Suprapubic skin (tissue), 4 donors: ENCODE measurements at regions not wholly inside any gene's neighbourhood (a gene's known extent, or its start where the extent isn't known, plus 50 kb on each side); places are given as distances from the start of the nearest gene placed in this dataset.

Source experiments
- DNase-seq, 2 donors: peaks; one replicate each; pipeline ENCODE4 v3.0.0-alpha.2; 2019; ENCODE audit warnings: low spot score in 2 of 2
- H3K27ac ChIP-seq: fragments of 200-600 bp; sonication (generic); one replicate; pipeline ENCODE4 v1.5.1; 2019
- H3K27me3 ChIP-seq: fragments of 200-600 bp; sonication (generic); one replicate; pipeline ENCODE4 v1.5.1; 2019
- H3K36me3 ChIP-seq: fragments of 200-600 bp; sonication (generic); one replicate; pipeline ENCODE4 v1.5.1; 2019
- H3K4me1 ChIP-seq: fragments of 200-600 bp; sonication (generic); one replicate; pipeline ENCODE4 v1.5.1; 2019
- H3K4me3 ChIP-seq: fragments of 200-600 bp; sonication (generic); one replicate; pipeline ENCODE4 v1.5.1; 2019; ENCODE audit warnings: mild to moderate bottlenecking
- H3K9me3 ChIP-seq: fragments of 200-600 bp; sonication (generic); one replicate; pipeline ENCODE4 v1.5.1; 2019
- CTCF ChIP-seq, 2 donors: fragments of 200-600 bp in 1 of 2; fragments of 450-650 bp in 1 of 2; sonication (generic) in 1 of 2; IDR thresholded peaks; one replicate each; pipeline ENCODE4 v1.5.1; 2016 to 2019; ENCODE audit warnings: antibody characterized with exemption in 2 of 2, mild to moderate bottlenecking in 1 of 2, moderate library complexity in 1 of 2
- EP300 ChIP-seq: sonication (generic); formaldehyde crosslinking; IDR thresholded peaks from one replicate; pipeline ENCODE4 v1.6.1; 2017; ENCODE audit warnings: antibody characterized with exemption
- POLR2A ChIP-seq, 2 donors: fragments of 450-650 bp; IDR thresholded peaks; one replicate each; pipeline ENCODE4 v1.6.1; 2017; ENCODE audit warnings: antibody characterized with exemption in 2 of 2, mild to moderate bottlenecking in 2 of 2, moderate library complexity in 2 of 2
- POLR2AphosphoS5 ChIP-seq, 3 donors: sonication (generic); formaldehyde crosslinking; IDR thresholded peaks; one replicate each; pipeline ENCODE4 v1.6.1; 2017; ENCODE audit warnings: antibody characterized with exemption in 3 of 3
- WGBS: methylation state at CpG from one replicate; pipeline ENCODE4 v1.1.5; 2018; 5-methylcytosine and 5-hydroxymethylcytosine counted together

GRCh38 chr3:10725067-10725466 lies 91.0 kb upstream of the SLC6A11 start:
- no peak for DNase-seq
- H3K4me1 ChIP-seq, result no peaks in the 10 kb centered on the region
- 57% methylated on average over 1 of the region's 1 CpG for WGBS

DNA sequence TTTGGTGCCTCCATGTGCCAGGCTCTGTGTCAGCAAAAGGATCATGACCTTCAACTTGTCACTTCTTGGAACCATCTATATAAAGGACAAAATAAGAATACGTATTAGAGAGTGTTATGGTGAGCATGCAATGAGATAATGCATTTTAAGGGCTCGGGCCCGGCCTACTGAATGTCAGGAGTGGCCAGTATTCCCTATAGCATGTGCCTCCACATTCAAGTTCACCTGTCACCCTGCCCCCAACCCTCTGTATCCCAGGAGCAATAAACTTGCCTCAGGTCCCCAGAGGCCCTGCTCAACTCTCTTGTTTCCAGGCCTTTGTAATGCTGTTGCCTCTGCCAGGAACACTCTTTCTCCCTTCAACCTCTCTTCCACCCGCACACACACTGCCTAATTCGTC lies 90.2 kb upstream of the SLC6A11 start:
- no peak for DNase-seq
- WGBS, result 80% methylated on average over 5 of the region's 5 CpGs
- H3K36me3 ChIP-seq, result no peaks in the 10 kb centered on the region
- no peak for TF ChIP-seq POLR2A (IDR thresholded peaks at IDR 0.05)
- TF ChIP-seq POLR2AphosphoS5 (IDR thresholded peaks at IDR 0.05), result no peak
- TF ChIP-seq EP300, result no peak
- no peak for TF ChIP-seq CTCF (IDR thresholded peaks at IDR 0.05)
- H3K4me1 ChIP-seq, result no peaks in the 10 kb centered on the region
- no peak overlapping the region for H3K27ac ChIP-seq
- peaks cover 13% of the 10 kb centered on the region for H3K27me3 ChIP-seq
- H3K4me3 ChIP-seq, result no peak overlapping the region
- H3K9me3 ChIP-seq, result no peaks in the 10 kb centered on the region

More at GRCh38 chr3:10725067-10725466, 91.0 kb upstream of the SLC6A11 start:
- H3K27ac ChIP-seq, result no peak overlapping the region
- peaks cover 15% of the 10 kb centered on the region for H3K27me3 ChIP-seq
- TF ChIP-seq POLR2A (IDR thresholded peaks at IDR 0.05), result no peak
- TF ChIP-seq EP300, result no peak
- no peak for TF ChIP-seq CTCF (IDR thresholded peaks at IDR 0.05)
- TF ChIP-seq POLR2AphosphoS5 (IDR thresholded peaks at IDR 0.05), result no peak
- H3K36me3 ChIP-seq, result no peaks in the 10 kb centered on the region
- no peak overlapping the region for H3K4me3 ChIP-seq
- H3K9me3 ChIP-seq, result no peaks in the 10 kb centered on the region

GRCh38 chr3:10726787-10727186 lies 89.2 kb upstream of the SLC6A11 start:
- TF ChIP-seq POLR2A (IDR thresholded peaks at IDR 0.05), result no peak
- TF ChIP-seq EP300, result no peak
- TF ChIP-seq POLR2AphosphoS5 (IDR thresholded peaks at IDR 0.05), result no peak
- TF ChIP-seq CTCF (IDR thresholded peaks at IDR 0.05), result no peak
- WGBS, result 91% methylated on average over 1 of the region's 1 CpG
- Histone ChIP-seq H3K27ac (no peak overlapping the region), H3K9me3 (no peaks in the 10 kb centered on the region), H3K4me1 (no peaks in the 10 kb centered on the region), H3K36me3 (no peaks in the 10 kb centered on the region), H3K4me3 (no peak overlapping the region), H3K27me3 (peaks cover 13% of the 10 kb centered on the region)
- DNase-seq, result no peak

DNA sequence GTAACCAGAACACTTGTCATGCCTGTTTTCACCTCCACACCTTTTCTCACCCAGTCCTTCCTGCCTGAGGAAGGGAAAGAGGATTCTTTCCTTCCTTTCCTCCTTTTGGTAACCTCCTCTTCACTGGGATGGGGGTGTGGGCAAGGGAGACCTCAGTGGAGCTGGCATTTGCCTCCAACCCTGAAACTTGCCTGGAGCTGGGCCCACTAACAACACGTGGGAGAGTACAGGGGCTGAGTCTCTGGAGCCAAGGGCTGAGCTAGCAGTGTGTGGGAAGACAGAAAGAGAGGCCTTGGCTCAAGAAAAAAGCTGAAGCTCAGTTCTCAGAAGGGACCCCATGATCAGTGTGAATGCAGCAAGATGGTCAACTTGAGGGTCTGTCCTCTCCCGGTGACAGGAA lies 86.6 kb upstream of the SLC6A11 start:
- no peak overlapping the region for H3K27ac ChIP-seq
- whole genome bisulfite sequencing, result 75% methylated on average over 2 of the region's 2 CpGs
- no peak for DNase-seq
- peaks cover 5% of the 10 kb centered on the region for H3K9me3 ChIP-seq
- no peaks in the 10 kb centered on the region for H3K36me3 ChIP-seq
- H3K4me3 ChIP-seq, result no peak overlapping the region
- peaks cover 13% of the 10 kb centered on the region for H3K27me3 ChIP-seq
- no peaks in the 10 kb centered on the region for H3K4me1 ChIP-seq
- TF ChIP-seq POLR2A (IDR thresholded peaks at IDR 0.05) (no peak), EP300 (no peak), CTCF (IDR thresholded peaks at IDR 0.05) (no peak), POLR2AphosphoS5 (IDR thresholded peaks at IDR 0.05) (no peak)

DNA sequence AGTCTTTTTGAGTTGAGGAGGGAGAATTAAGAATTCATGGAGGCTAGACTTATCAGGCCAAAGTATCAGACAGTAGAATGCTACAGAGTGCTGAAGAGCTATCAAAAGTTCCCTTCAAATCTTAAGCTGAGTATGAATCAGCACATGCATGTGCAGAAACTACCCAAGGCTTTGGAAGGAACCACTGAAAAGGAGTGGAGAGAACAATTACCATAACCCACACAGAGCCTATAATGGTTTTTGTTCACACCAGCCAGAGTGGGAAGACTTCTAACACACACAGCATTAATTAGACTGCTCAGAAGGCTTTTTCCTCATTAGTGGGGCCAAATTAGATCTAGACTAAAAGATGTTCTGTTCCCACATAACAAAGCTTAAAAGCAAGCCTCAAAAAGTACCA lies 83.7 kb upstream of the SLC6A11 start:
- TF ChIP-seq EP300, result no peak
- TF ChIP-seq POLR2A (IDR thresholded peaks at IDR 0.05), result no peak
- no peak for TF ChIP-seq CTCF (IDR thresholded peaks at IDR 0.05)
- TF ChIP-seq POLR2AphosphoS5 (IDR thresholded peaks at IDR 0.05), result no peak
- Histone ChIP-seq H3K27me3 (peaks cover 20% of the 10 kb centered on the region), H3K9me3 (peaks cover 5% of the 10 kb centered on the region), H3K4me3 (no peak overlapping the region), H3K36me3 (no peaks in the 10 kb centered on the region), H3K4me1 (no peaks in the 10 kb centered on the region), H3K27ac (no peak overlapping the region)
- no peak for DNase-seq
